SK-N-SH (cell line): ENCODE measurements at regions not wholly inside any gene's neighbourhood (a gene's known extent, or its start where the extent isn't known, plus 50 kb on each side); places are given as distances from the start of the nearest gene placed in this dataset.

Experiments
- CTCF ChIA-PET: fragments of 300-600, 350-600 bp; formaldehyde crosslinking; extraction: SDS; loops from one replicate; lab custom pipeline; 2021; lab: Yijun Ruan, JAX
- POLR2A ChIA-PET: fragments of 350-600 bp; sonication (Branson Sonifier 250); formaldehyde crosslinking; extraction: SDS; loops from one replicate; lab custom pipeline; 2020; ENCODE audit warnings: antibody characterized with exemption, inconsistent platforms; lab: Yijun Ruan, JAX
- DNase-seq: peaks from one replicate; pipeline ENCODE4 v3.0.0; 2012
- H2AFZ ChIP-seq: fragments of 200-600 bp; sonication (generic); 2 replicates; pipeline ENCODE4 v1.8.1; 2016; ENCODE audit warnings: antibody characterized with exemption, mild to moderate bottlenecking, low read depth
- H3F3A ChIP-seq: fragments of 200-600 bp; sonication (generic); replicated peaks from 2 replicates; pipeline ENCODE3; 2016; ENCODE audit warnings: antibody characterized with exemption, mild to moderate bottlenecking; ENCODE audit not compliant: insufficient read depth
- H3K27ac ChIP-seq, 2 experiments: fragments of 200-500 bp in 1 of 2; fragments of 200-600 bp in 1 of 2; sonication (Bioruptor generic) in 1 of 2; sonication (generic), shearing (Covaris generic) in 1 of 2; 2 replicates each; pipeline versions ENCODE4 v1.5.1 to v1.6.1; 2014 to 2016; ENCODE audit warnings: low read depth in 2 of 2, inconsistent platforms in 1 of 2, low read length in 1 of 2, mild to moderate bottlenecking in 1 of 2, mixed read lengths in 1 of 2
- H3K27me3 ChIP-seq: fragments of 200-600 bp; sonication (generic), shearing (Covaris generic); 2 replicates; pipeline ENCODE4 v1.6.1; 2016; ENCODE audit warnings: mixed run types; ENCODE audit not compliant: insufficient read depth
- H3K36me3 ChIP-seq, 2 experiments: fragments of 200-500 bp in 1 of 2; fragments of 200-600 bp in 1 of 2; sonication (Bioruptor generic) in 1 of 2; sonication (generic) in 1 of 2; replicated peaks in 1 of 2; 2 replicates each; pipeline versions ENCODE3 to v1.5.1; 2014 to 2016; ENCODE audit warnings: low read length in 1 of 2, mild to moderate bottlenecking in 1 of 2; ENCODE audit not compliant: insufficient read depth in 2 of 2, control insufficient read depth in 1 of 2
- H3K4me1 ChIP-seq, 2 experiments: fragments of 200-500 bp in 1 of 2; fragments of 200-600 bp in 1 of 2; sonication (Bioruptor generic) in 1 of 2; sonication (generic), shearing (Covaris generic) in 1 of 2; 2 replicates each; pipeline versions ENCODE4 v1.5.1 to v1.6.1; 2014 to 2016; ENCODE audit warnings: low read depth in 1 of 2, low read length in 1 of 2, mixed run types in 1 of 2; ENCODE audit not compliant: insufficient read depth in 2 of 2, control insufficient read depth in 1 of 2
- H3K4me2 ChIP-seq: fragments of 200-600 bp; sonication (generic), shearing (Covaris generic); 2 replicates; pipeline ENCODE4 v1.6.1; 2017; ENCODE audit warnings: mixed run types
- H3K4me3 ChIP-seq, 2 experiments: fragments of 200-500 bp in 1 of 2; fragments of 200-600 bp in 1 of 2; sonication (Bioruptor generic) in 1 of 2; sonication (generic), shearing (Covaris generic) in 1 of 2; 2 replicates each; pipeline versions ENCODE4 v1.5.1 to v1.8.1; 2014 to 2016; ENCODE audit warnings: low read depth in 2 of 2, inconsistent platforms in 1 of 2, low read length in 1 of 2, mild to moderate bottlenecking in 1 of 2, mixed read lengths in 1 of 2, moderate library complexity in 1 of 2
- H3K79me2 ChIP-seq: fragments of 200-600 bp; sonication (generic); 2 replicates; pipeline ENCODE4 v1.8.1; 2017; ENCODE audit warnings: mild to moderate bottlenecking; ENCODE audit not compliant: insufficient read depth
- H3K9ac ChIP-seq: fragments of 200-600 bp; sonication (generic); 2 replicates; pipeline ENCODE4 v1.6.1; 2017; ENCODE audit warnings: mixed run types
- H3K9me2 ChIP-seq: fragments of 200-600 bp; sonication (generic); 2 replicates; pipeline ENCODE4 v1.6.1; 2017; ENCODE audit warnings: mixed run types
- H3K9me3 ChIP-seq: fragments of 200-600 bp; sonication (generic); 2 replicates; pipeline ENCODE4 v1.6.1; 2017; ENCODE audit warnings: mixed run types, mild to moderate bottlenecking, moderate library complexity
- H4K20me1 ChIP-seq: fragments of 200-600 bp; sonication (generic); 2 replicates; pipeline ENCODE4 v1.6.1; 2017; ENCODE audit warnings: mild to moderate bottlenecking, mixed run types; ENCODE audit not compliant: insufficient read depth
- CHD2 ChIP-seq: fragments of 150-350 bp; IDR thresholded peaks from 2 replicates; pipeline ENCODE4 v1.6.1; 2018; ENCODE audit warnings: low read length; ENCODE audit not compliant: partially characterized antibody
- ELF1 ChIP-seq: IDR thresholded peaks from 2 replicates; pipeline ENCODE4 v1.4.0; 2012
- FOSL2 ChIP-seq: IDR thresholded peaks from 2 replicates; pipeline ENCODE4 v1.4.0; 2012; ENCODE audit warnings: low read depth, mild to moderate bottlenecking, moderate library complexity, borderline replicate concordance
- FOXJ3 ChIP-seq: sonication (generic); formaldehyde crosslinking; IDR thresholded peaks from 2 replicates; pipeline ENCODE4 v1.5.1; 2020; ENCODE audit warnings: mild to moderate bottlenecking, missing genetic modification reagents
- FOXM1 ChIP-seq: IDR thresholded peaks from 2 replicates; pipeline ENCODE4 v1.4.0; 2012; ENCODE audit warnings: low read depth, mild to moderate bottlenecking
- GABPA ChIP-seq: IDR thresholded peaks from 2 replicates; pipeline ENCODE4 v1.4.0; 2012; ENCODE audit warnings: low read depth, mild to moderate bottlenecking
- GATA2 ChIP-seq: sonication (generic); formaldehyde crosslinking; IDR thresholded peaks from 2 replicates; pipeline ENCODE4 v1.5.0; 2020; ENCODE audit warnings: mild to moderate bottlenecking, missing genetic modification reagents
- IRF3 ChIP-seq: fragments of 150-350 bp; IDR thresholded peaks from 2 replicates; pipeline ENCODE4 v1.6.1; 2016; ENCODE audit warnings: mild to moderate bottlenecking, low read depth, low read length
- MAX ChIP-seq: IDR thresholded peaks from 2 replicates; pipeline ENCODE4 v1.4.0; 2012; ENCODE audit warnings: low read depth
- MXI1 ChIP-seq: IDR thresholded peaks from 2 replicates; pipeline ENCODE4 v1.6.1; 2012; ENCODE audit warnings: mild to moderate bottlenecking, low read depth, low read length, improper control_type of control experiment
- NFIC ChIP-seq: IDR thresholded peaks from 2 replicates; pipeline ENCODE4 v1.4.0; 2012; ENCODE audit warnings: borderline replicate concordance
- NRF1 ChIP-seq: IDR thresholded peaks from 2 replicates; pipeline ENCODE4 v1.6.1; 2012; ENCODE audit warnings: low read depth, mild to moderate bottlenecking, low read length
- RAD21 ChIP-seq: IDR thresholded peaks from 2 replicates; pipeline ENCODE4 v1.6.1; 2012; ENCODE audit warnings: mild to moderate bottlenecking, low read length
- RFX5 ChIP-seq: IDR thresholded peaks from 2 replicates; pipeline ENCODE4 v1.6.1; 2012; ENCODE audit warnings: mild to moderate bottlenecking, improper control_type of control experiment, low read length
- SIN3A ChIP-seq: IDR thresholded peaks from 2 replicates; pipeline ENCODE4 v1.6.1; 2012; ENCODE audit warnings: low read depth, mild to moderate bottlenecking, low read length, moderate library complexity, borderline replicate concordance
- SMC3 ChIP-seq: IDR thresholded peaks from 2 replicates; pipeline ENCODE4 v1.6.1; 2012; ENCODE audit warnings: low read depth, low read length, improper control_type of control experiment
- TAF1 ChIP-seq: IDR thresholded peaks from 2 replicates; pipeline ENCODE4 v1.6.1; 2012; ENCODE audit warnings: low read depth, mild to moderate bottlenecking, low read length, moderate library complexity, borderline replicate concordance
- TEAD4 ChIP-seq: IDR thresholded peaks from 2 replicates; pipeline ENCODE4 v1.4.0; 2012; ENCODE audit warnings: mild to moderate bottlenecking, borderline replicate concordance; ENCODE audit not compliant: insufficient read depth
- USF1 ChIP-seq: IDR thresholded peaks from 2 replicates; pipeline ENCODE4 v1.4.0; 2012; ENCODE audit warnings: low read depth, borderline replicate concordance
- USF2 ChIP-seq: fragments of 150-350 bp; IDR thresholded peaks from 2 replicates; pipeline ENCODE4 v1.6.1; 2017; ENCODE audit warnings: antibody characterized with exemption, low read length, low read depth, borderline replicate concordance
- ZBTB33 ChIP-seq: IDR thresholded peaks from 2 replicates; pipeline ENCODE4 v1.4.0; 2012; ENCODE audit warnings: low read depth, borderline replicate concordance
- WGBS: methylation state at CpG from one replicate; pipeline ENCODE4 v1.1.6; 2017; ENCODE audit warnings: low lambda C conversion rate; 5-methylcytosine and 5-hydroxymethylcytosine counted together

GRCh38 chr10:83144461-83144860, 994.8 kb upstream of the GHITM start (continued):
- TF ChIP-seq MXI1 (no peak), SIN3A (no peak), CHD2 (no peak), TEAD4 (no peak)
- TF ChIP-seq, all 33 proteins: peak for 0

GRCh38 chr10:83153714-83154113, 985.6 kb upstream of the GHITM start:
- peaks cover 0 to 5% of the 10 kb centered on the region in 2 experiments; a peak in 1 of 4 replicates for H3K4me1 ChIP-seq
- H3K27me3 ChIP-seq, result no peaks in the 10 kb centered on the region
- WGBS, result 51% methylated on average over 4 of the region's 10 CpGs

More at GRCh38 chr10:83153714-83154113, 985.6 kb upstream of the GHITM start:
- DNase-seq, result no peak
- no peak overlapping the region for H2AFZ ChIP-seq
- no peaks in the 10 kb centered on the region for H3F3A ChIP-seq
- CTCF ChIA-PET, result no interaction called here
- H3K9me3 ChIP-seq, result no peaks in the 10 kb centered on the region
- POLR2A ChIA-PET, result no interaction called here
- H3K4me2 ChIP-seq, result no peak overlapping the region
- H3K79me2 ChIP-seq, result no peaks in the 10 kb centered on the region
- H3K27ac ChIP-seq, result no peak overlapping the region
- H3K9ac ChIP-seq, result no peak overlapping the region
- no peaks in the 10 kb centered on the region for H3K9me2 ChIP-seq
- no peak for TF ChIP-seq IRF3
- TF ChIP-seq NRF1, result no peak
- no peak for TF ChIP-seq FOXJ3
- TF ChIP-seq USF1, result no peak
- no peak for TF ChIP-seq MAX
- TF ChIP-seq ELF1, result no peak
- no peak for TF ChIP-seq RAD21
- TF ChIP-seq FOXM1, result no peak
- TF ChIP-seq GABPA, result no peak
- no peak for TF ChIP-seq TAF1
- TF ChIP-seq NFIC, result no peak
- TF ChIP-seq SMC3, result no peak
- no peak for TF ChIP-seq ZBTB33
- no peak for TF ChIP-seq TEAD4
- TF ChIP-seq RFX5, result no peak
- TF ChIP-seq USF2, result no peak
- TF ChIP-seq GATA2 (CRISPR knock-in tag), result no peak
- TF ChIP-seq FOSL2, result no peak
- no peaks in the 10 kb centered on the region for H3K36me3 ChIP-seq
- H4K20me1 ChIP-seq, result no peaks in the 10 kb centered on the region
- H3K4me3 ChIP-seq, result no peak overlapping the region
